Right lobe of liver (tissue), 6 donors: ENCODE measurements at regions not wholly inside any gene's neighbourhood (a gene's known extent, or its start where the extent isn't known, plus 50 kb on each side); places are given as distances from the start of the nearest gene placed in this dataset.

Source experiments
- ATAC-seq, 4 donors: fragments of 200-7000 bp; cut with Tn5 transposase; one replicate each; pipeline ENCODE4 v1.9.1; 2020; ENCODE audit warnings: mild to moderate bottlenecking in 4 of 4, moderate library complexity in 4 of 4
- DNase-seq, 3 donors: peaks; one replicate each; pipeline ENCODE4 v3.0.0-alpha.2; 2020
- H3K27ac ChIP-seq, 3 donors: fragments of 200-600 bp; one replicate each; pipeline ENCODE4 v1.8.0; 2022
- H3K27me3 ChIP-seq, 2 donors: fragments of 200-600 bp; one replicate each; pipeline ENCODE4 v1.8.0; 2022
- H3K36me3 ChIP-seq, 4 donors: fragments of 200-600 bp; sonication (generic) in 1 of 4; one replicate each; pipeline versions ENCODE4 v1.5.1 to v1.8.0; 2017 to 2022; ENCODE audit warnings: control low read depth in 1 of 4
- H3K4me1 ChIP-seq, 4 donors: fragments of 200-600 bp; sonication (generic) in 1 of 4; one replicate each; pipeline versions ENCODE4 v1.5.1 to v1.8.0; 2017 to 2022; ENCODE audit warnings: control low read depth in 1 of 4
- H3K4me3 ChIP-seq, 3 donors: fragments of 200-600 bp; one replicate each; pipeline ENCODE4 v1.8.0; 2022
- H3K9me3 ChIP-seq, 4 donors: fragments of 200-600 bp; sonication (generic) in 1 of 4; one replicate each; pipeline versions ENCODE4 v1.5.1 to v1.8.0; 2017 to 2022; ENCODE audit warnings: control low read depth in 1 of 4
- CTCF ChIP-seq, 4 donors: fragments of 200-600 bp in 3 of 4; fragments of 450-650 bp in 1 of 4; IDR thresholded peaks; one replicate each; pipeline versions ENCODE4 v1.5.1 to v1.8.0; 2016 to 2022; ENCODE audit warnings: antibody characterized with exemption in 4 of 4, mild to moderate bottlenecking in 2 of 4
- POLR2A ChIP-seq: fragments of 450-650 bp; IDR thresholded peaks from one replicate; pipeline ENCODE4 v1.6.1; 2017; ENCODE audit warnings: antibody characterized with exemption, mild to moderate bottlenecking
- WGBS: methylation state at CpG from one replicate; pipeline ENCODE4 v1.1.6; 2018; ENCODE audit warnings: low coverage, low lambda C conversion rate; ENCODE audit not compliant: insufficient coverage; ENCODE audit errors: missing lambda C conversion rate; 5-methylcytosine and 5-hydroxymethylcytosine counted together
- intact Hi-C, 2 donors: fragments of 100-400 bp; cut with DNase I; formaldehyde crosslinking; loops; one replicate each; pipeline versions ENCODE4 v1.11.2 to v1.14.1; 2022
- donor health status: DM: no; HTN: yes; CAD: no.
- donor health status: DM: no; HTN: no; CAD: no.
- donor health status: DM: no; HTN: no; CAD: no.
- donor health status: DM: no; HTN: yes; CAD: no.
- donor health status: DM: no; HTN: yes; CAD: no.

GRCh38 chr6:139654888-139655782, 280.7 kb upstream of the CITED2 start:
- Histone ChIP-seq H3K4me3 (peak overlapping the region in 1 of 3 donors; percentile 20), H3K36me3 (no peaks in the 10 kb centered on the region), H3K9me3 (no peaks in the 10 kb centered on the region), H3K4me1 (peaks cover 0 to 32% (median 13%) of the 10 kb centered on the region in 4 donors), H3K27me3 (no peaks in the 10 kb centered on the region), H3K27ac (peak overlapping the region; percentile 3 to 85 (median 70))
- intact Hi-C loops = no loop called here
- ATAC-seq = peak; percentile 70 to 79 (median 75)
- WGBS = 64% methylated on average over 9 of the region's 10 CpGs
- peak in 1 of 3 donors; percentile 72 for DNase-seq
- TF ChIP-seq CTCF (IDR thresholded peaks at IDR 0.05) (no peak), POLR2A (no peak)

GRCh38 chr6:139654309-139654708, 279.9 kb upstream of the CITED2 start:
- Histone ChIP-seq H3K27ac (peak overlapping the region; percentile 3 to 85 (median 70)), H3K9me3 (no peaks in the 10 kb centered on the region), H3K4me3 (no peak overlapping the region), H3K27me3 (no peaks in the 10 kb centered on the region), H3K4me1 (peaks cover 0 to 26% (median 13%) of the 10 kb centered on the region in 4 donors), H3K36me3 (no peaks in the 10 kb centered on the region)
- TF ChIP-seq CTCF (IDR thresholded peaks at IDR 0.05) = no peak
- TF ChIP-seq POLR2A = no peak
- ATAC-seq (peak; percentile 81 to 91 (median 86)), DNase-seq (peak in 1 of 3 donors; percentile 70)
- intact Hi-C loops = no loop called here
- WGBS = 30% methylated on average over 5 of the region's 5 CpGs

- Histone ChIP-seq H3K4me3 (no peak overlapping the region), H3K27me3 (no peaks in the 10 kb centered on the region), H3K27ac (no peak overlapping the region), H3K9me3 (no peaks in the 10 kb centered on the region), H3K36me3 (no peaks in the 10 kb centered on the region), H3K4me1 (peaks cover 0 to 21% (median 7%) of the 10 kb centered on the region in 4 donors)
- ATAC-seq (no peak), DNase-seq (no peak)
- TF ChIP-seq POLR2A (no peak), CTCF (IDR thresholded peaks at IDR 0.05) (no peak)
- intact Hi-C loops = no loop called here
- WGBS = 65% methylated on average over 2 of the region's 4 CpGs
Observed at GRCh38 chr6:139653111-139653510, 278.7 kb upstream of the CITED2 start.

- WGBS = 55% methylated on average over 4 of the region's 5 CpGs
- ATAC-seq = no peak
- H3K36me3 ChIP-seq = no peaks in the 10 kb centered on the region
- DNase-seq = no peak
- peaks cover 0 to 16% (median 7%) of the 10 kb centered on the region in 4 donors for H3K4me1 ChIP-seq
- no peak overlapping the region for H3K27ac ChIP-seq
- H3K9me3 ChIP-seq = no peaks in the 10 kb centered on the region
- intact Hi-C loops = no loop called here
- H3K4me3 ChIP-seq = no peak overlapping the region
- TF ChIP-seq POLR2A (no peak), CTCF (IDR thresholded peaks at IDR 0.05) (no peak)
- H3K27me3 ChIP-seq = no peaks in the 10 kb centered on the region
Observed at GRCh38 chr6:139650941-139651340, 276.5 kb upstream of the CITED2 start.
